H1 (cell line): ENCODE measurements at regions not wholly inside any gene's neighbourhood (a gene's known extent, or its start where the extent isn't known, plus 50 kb on each side); places are given as distances from the start of the nearest gene placed in this dataset.

Source experiments
- CTCF ChIP-seq, 3 experiments: IDR thresholded peaks; 1 replicate in 2 of 3; 2 replicates in 1 of 3; pipeline versions ENCODE4 v1.5.1 to v1.6.1; 2011; ENCODE audit warnings: low read length in 3 of 3, mild to moderate bottlenecking in 3 of 3, inconsistent platforms in 2 of 3, low read depth in 1 of 3, moderate library complexity in 1 of 3; ENCODE audit not compliant: insufficient read depth in 1 of 3; ENCODE audit errors: control extremely low read depth in 1 of 3
- JUN ChIP-seq: IDR thresholded peaks from 2 replicates; pipeline ENCODE4 v1.6.1; 2011; ENCODE audit warnings: low read depth, mild to moderate bottlenecking, improper control_type of control experiment, low read length
- JUND ChIP-seq: IDR thresholded peaks from 2 replicates; pipeline ENCODE4 v1.6.1; 2011; ENCODE audit warnings: mild to moderate bottlenecking, improper control_type of control experiment, low read length
- MAFK ChIP-seq: IDR thresholded peaks from 2 replicates; pipeline ENCODE4 v1.6.1; 2012; ENCODE audit warnings: low read depth, mild to moderate bottlenecking, improper control_type of control experiment, low read length
- MAX ChIP-seq: IDR thresholded peaks from 2 replicates; pipeline ENCODE4 v1.6.1; 2012; ENCODE audit warnings: inconsistent platforms
- POLR2A ChIP-seq, 2 experiments: IDR thresholded peaks; 1 replicate in 1 of 2; 2 replicates in 1 of 2; pipeline ENCODE4 v1.6.1; 2011; ENCODE audit warnings: low read depth in 2 of 2, low read length in 2 of 2, mild to moderate bottlenecking in 2 of 2; ENCODE audit errors: control extremely low read depth in 1 of 2
- RXRA ChIP-seq: IDR thresholded peaks from 2 replicates; pipeline ENCODE4 v1.6.1; 2011; ENCODE audit warnings: low read depth, mild to moderate bottlenecking, low read length, moderate library complexity; ENCODE audit not compliant: insufficient read depth
- TAF1 ChIP-seq: IDR thresholded peaks from 2 replicates; pipeline ENCODE4 v1.6.1; 2011; ENCODE audit warnings: mild to moderate bottlenecking, low read depth, low read length
- YY1 ChIP-seq: IDR thresholded peaks from 2 replicates; pipeline ENCODE4 v1.6.1; 2011; ENCODE audit warnings: low read depth, mild to moderate bottlenecking, low read length
- ZNF274 ChIP-seq: IDR thresholded peaks from 2 replicates; pipeline ENCODE4 v1.7.0; 2012; ENCODE audit warnings: low read length, borderline replicate concordance; ENCODE audit errors: extremely low read depth

- no peak for TF ChIP-seq CTCF (IDR thresholded peaks at IDR 0.05; ENCODE audit: control extremely low read depth in 1 of 3, insufficient read depth in 1 of 3, low read depth in 1 of 3, low read length in 3 of 3)
- no peak for TF ChIP-seq RXRA
- no peak for TF ChIP-seq JUND
- TF ChIP-seq TAF1: no peak
- TF ChIP-seq MAX: no peak
- no peak for TF ChIP-seq JUN
- TF ChIP-seq ZNF274: no peak
- no peak for TF ChIP-seq YY1
- TF ChIP-seq POLR2A (IDR thresholded peaks at IDR 0.05; ENCODE audit: control extremely low read depth in 1 of 2, low read depth in 2 of 2, low read length in 2 of 2): no peak
- TF ChIP-seq MAFK: no peak
These were observed 353.7 kb upstream of the SLC7A11 start for GRCh38 chr4:138595731-138596460.
